Lower lobe of right lung (tissue), 2 donors: ENCODE measurements at regions not wholly inside any gene's neighbourhood (a gene's known extent, or its start where the extent isn't known, plus 50 kb on each side); places are given as distances from the start of the nearest gene placed in this dataset.

ENCODE experiments used
- ATAC-seq, 2 donors: fragments of 200-7000 bp; cut with Tn5 transposase; one replicate each; pipeline ENCODE4 v1.9.1; 2020 to 2022; ENCODE audit warnings: mild to moderate bottlenecking in 2 of 2, moderate library complexity in 2 of 2
- DNase-seq: peaks from one replicate; pipeline ENCODE4 v3.0.0-alpha.2; 2020
- H3K27ac ChIP-seq: fragments of 200-600 bp; one replicate; pipeline ENCODE4 v1.8.0; 2022
- H3K27me3 ChIP-seq: fragments of 200-600 bp; one replicate; pipeline ENCODE4 v1.8.0; 2022; ENCODE audit warnings: low read depth
- H3K36me3 ChIP-seq: fragments of 200-600 bp; one replicate; pipeline ENCODE4 v1.8.0; 2022; ENCODE audit warnings: mild to moderate bottlenecking
- H3K4me1 ChIP-seq: fragments of 200-600 bp; one replicate; pipeline ENCODE4 v1.8.0; 2022
- H3K4me3 ChIP-seq: fragments of 200-600 bp; one replicate; pipeline ENCODE4 v1.8.0; 2022; ENCODE audit warnings: mild to moderate bottlenecking
- H3K9me3 ChIP-seq: fragments of 200-600 bp; one replicate; pipeline ENCODE4 v1.8.0; 2022
- intact Hi-C: fragments of 100-400 bp; cut with DNase I; formaldehyde crosslinking; loops from one replicate; pipeline ENCODE4 v1.11.0; 2022
- TF ChIP-seq, protein P1 (sequence below): fragments of 200-600 bp; IDR thresholded peaks from one replicate; pipeline ENCODE4 v1.8.0; 2022; ENCODE audit warnings: antibody characterized with exemption, mild to moderate bottlenecking
- donor health status: DM: no; HTN: yes; CAD: no; lungs with severe emphysema.

DNA sequence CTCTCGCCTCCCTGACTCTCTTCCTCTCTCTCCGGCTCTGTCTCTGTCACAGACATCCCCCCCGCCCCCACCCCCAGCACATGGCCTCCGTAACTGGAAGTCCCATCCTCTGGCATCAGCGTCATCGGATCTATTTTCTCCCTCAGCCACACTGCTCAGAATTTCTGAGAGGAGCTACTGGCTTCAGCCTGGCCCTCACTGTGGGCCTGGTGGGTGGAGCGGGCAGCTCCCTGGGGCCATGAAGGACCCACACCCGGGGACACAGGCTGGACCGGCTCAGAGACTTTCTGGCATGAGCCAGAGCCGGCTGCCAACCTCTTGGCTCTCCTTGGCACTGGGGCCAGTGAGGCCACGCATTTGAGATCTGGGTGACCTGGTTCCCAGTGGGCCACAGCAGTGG lies 61.2 kb upstream of the CASZ1 start:
- H3K9me3 ChIP-seq: no peaks in the 10 kb centered on the region
- H3K4me3 ChIP-seq: no peak overlapping the region
- H3K36me3 ChIP-seq: no peaks in the 10 kb centered on the region
- TF ChIP-seq, protein P1, sequence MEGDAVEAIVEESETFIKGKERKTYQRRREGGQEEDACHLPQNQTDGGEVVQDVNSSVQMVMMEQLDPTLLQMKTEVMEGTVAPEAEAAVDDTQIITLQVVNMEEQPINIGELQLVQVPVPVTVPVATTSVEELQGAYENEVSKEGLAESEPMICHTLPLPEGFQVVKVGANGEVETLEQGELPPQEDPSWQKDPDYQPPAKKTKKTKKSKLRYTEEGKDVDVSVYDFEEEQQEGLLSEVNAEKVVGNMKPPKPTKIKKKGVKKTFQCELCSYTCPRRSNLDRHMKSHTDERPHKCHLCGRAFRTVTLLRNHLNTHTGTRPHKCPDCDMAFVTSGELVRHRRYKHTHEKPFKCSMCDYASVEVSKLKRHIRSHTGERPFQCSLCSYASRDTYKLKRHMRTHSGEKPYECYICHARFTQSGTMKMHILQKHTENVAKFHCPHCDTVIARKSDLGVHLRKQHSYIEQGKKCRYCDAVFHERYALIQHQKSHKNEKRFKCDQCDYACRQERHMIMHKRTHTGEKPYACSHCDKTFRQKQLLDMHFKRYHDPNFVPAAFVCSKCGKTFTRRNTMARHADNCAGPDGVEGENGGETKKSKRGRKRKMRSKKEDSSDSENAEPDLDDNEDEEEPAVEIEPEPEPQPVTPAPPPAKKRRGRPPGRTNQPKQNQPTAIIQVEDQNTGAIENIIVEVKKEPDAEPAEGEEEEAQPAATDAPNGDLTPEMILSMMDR: no peak
- no peak for ATAC-seq
- no peak for DNase-seq
- intact Hi-C loops: no loop called here
- no peaks in the 10 kb centered on the region for H3K4me1 ChIP-seq
- H3K27me3 ChIP-seq: no peaks in the 10 kb centered on the region
- no peak overlapping the region for H3K27ac ChIP-seq

- no peaks in the 10 kb centered on the region for H3K36me3 ChIP-seq
- H3K27ac ChIP-seq: no peak overlapping the region
- ATAC-seq (no peak), DNase-seq (no peak)
- no peaks in the 10 kb centered on the region for H3K4me1 ChIP-seq
- peaks cover 8% of the 10 kb centered on the region for H3K27me3 ChIP-seq
- intact Hi-C loops: loop anchor here (10.0 kb wide), 1 partner anchor 345 kb away; no protein-coding TSS in a partner anchor
- H3K4me3 ChIP-seq: no peak overlapping the region
- TF ChIP-seq, protein P1: no peak
- H3K9me3 ChIP-seq: no peaks in the 10 kb centered on the region
These were observed 63.8 kb upstream of the CASZ1 start for GRCh38 chr1:10860218-10860617.

- Histone ChIP-seq H3K36me3 (no peaks in the 10 kb centered on the region), H3K4me1 (no peaks in the 10 kb centered on the region), H3K4me3 (no peak overlapping the region), H3K9me3 (no peaks in the 10 kb centered on the region), H3K27me3 (peaks cover 8% of the 10 kb centered on the region), H3K27ac (no peak overlapping the region)
- ATAC-seq: peak; percentile 61 to 73
- TF ChIP-seq, protein P1: no peak
- intact Hi-C loops: loop anchor here (10.0 kb wide), 1 partner anchor 346 kb away; no protein-coding TSS in a partner anchor
- DNase-seq: no peak
These were observed 64.2 kb upstream of the CASZ1 start for GRCh38 chr1:10860682-10861081.

- DNase-seq: no peak
- Histone ChIP-seq H3K27me3 (peaks cover 16% of the 10 kb centered on the region), H3K27ac (no peak overlapping the region), H3K36me3 (no peaks in the 10 kb centered on the region), H3K4me1 (peaks cover 9% of the 10 kb centered on the region), H3K9me3 (no peaks in the 10 kb centered on the region), H3K4me3 (no peak overlapping the region)
- intact Hi-C loops: loop anchor here (10.0 kb wide), 1 partner anchor 347 kb away; no protein-coding TSS in a partner anchor
- TF ChIP-seq, protein P1: no peak
- no peak for ATAC-seq
These were observed 65.4 kb upstream of the CASZ1 start for GRCh38 chr1:10861822-10862221.

DNA sequence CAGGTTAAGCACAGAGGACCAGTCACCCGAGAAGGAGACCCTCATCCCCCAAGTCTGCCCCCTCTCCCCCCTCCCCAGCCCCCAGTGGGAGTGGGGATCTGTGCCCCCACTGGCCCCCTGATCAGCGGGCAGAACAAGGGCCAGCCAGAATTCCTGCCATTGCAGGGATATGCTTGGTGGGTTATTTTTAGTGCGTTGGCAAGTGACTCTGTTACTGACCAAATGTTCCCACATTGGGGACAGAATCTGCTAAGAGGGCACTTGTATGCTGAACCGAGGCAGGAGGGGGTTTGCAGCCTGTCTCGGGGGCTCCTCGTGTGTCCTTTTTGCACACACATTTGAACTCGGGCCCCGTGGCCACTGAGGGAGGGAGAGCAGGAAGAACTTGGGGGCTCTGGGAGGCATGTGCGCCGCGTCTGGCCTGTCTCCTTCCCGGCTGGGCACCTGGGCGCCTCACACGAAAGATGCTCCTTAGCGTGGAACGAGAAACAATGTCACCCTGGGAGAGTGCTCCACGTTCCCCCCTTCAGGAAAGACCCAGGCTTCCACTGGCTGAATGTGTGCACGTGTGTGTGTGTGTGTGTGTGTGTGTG lies 66.4 kb upstream of the CASZ1 start:
- Histone ChIP-seq H3K4me1 (peaks cover 15% of the 10 kb centered on the region), H3K4me3 (no peak overlapping the region)

More for the DNA sequence above, 66.4 kb upstream of the CASZ1 start:
- H3K27me3 ChIP-seq: peaks cover 18% of the 10 kb centered on the region
- intact Hi-C loops: loop anchor here (10.0 kb wide), 1 partner anchor 348 kb away; no protein-coding TSS in a partner anchor
- ATAC-seq (no peak), DNase-seq (no peak)
- H3K27ac ChIP-seq: no peak overlapping the region
- H3K9me3 ChIP-seq: no peaks in the 10 kb centered on the region
- no peaks in the 10 kb centered on the region for H3K36me3 ChIP-seq
- TF ChIP-seq, protein P1: no peak
